H54 (cell line): ENCODE measurements at regions not wholly inside any gene's neighbourhood (a gene's known extent, or its start where the extent isn't known, plus 50 kb on each side); places are given as distances from the start of the nearest gene placed in this dataset.

Source experiments
- DNase-seq: peaks from one replicate; pipeline ENCODE4 v3.0.0; 2011; ENCODE audit warnings: low spot score, mixed read lengths; ENCODE audit not compliant: insufficient read length
- FAIRE-seq: peaks from 3 replicates; lab custom pipeline; 2011; peaks lifted over from hg19 to GRCh38; lab: Jason Lieb, UNC
- POLR2A ChIP-seq: IDR thresholded peaks from 2 replicates; pipeline ENCODE4 v1.6.1; 2011; ENCODE audit warnings: low read depth, mild to moderate bottlenecking, low read length

DNA sequence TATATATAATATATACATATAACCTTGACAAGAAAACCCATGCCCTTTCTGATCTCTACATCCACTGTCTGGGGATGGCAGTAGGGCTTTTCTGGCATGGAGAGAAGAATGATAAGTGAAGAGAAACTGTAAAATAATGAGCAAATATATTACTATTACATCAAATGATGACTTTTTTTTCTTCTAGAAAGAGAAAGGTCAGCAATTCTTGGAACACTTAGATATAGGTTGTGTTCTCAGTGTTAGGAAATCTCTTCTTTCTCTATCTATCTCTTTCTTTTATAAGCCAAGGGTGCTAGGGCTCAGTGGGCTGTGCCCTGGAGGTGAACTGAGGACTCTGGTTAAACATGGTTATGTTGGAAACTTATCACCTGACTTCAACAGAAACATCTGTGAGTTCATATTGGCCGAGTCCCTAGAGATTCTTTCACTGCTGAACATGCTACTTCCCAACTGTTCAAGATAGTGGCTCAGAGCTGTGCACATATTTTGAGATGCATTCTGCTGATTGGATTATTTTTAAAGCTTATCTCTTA lies 265.1 kb downstream of the GBA3 start:
- FAIRE-seq (no peak), DNase-seq (no peak)
- no peak for TF ChIP-seq POLR2A

DNA sequence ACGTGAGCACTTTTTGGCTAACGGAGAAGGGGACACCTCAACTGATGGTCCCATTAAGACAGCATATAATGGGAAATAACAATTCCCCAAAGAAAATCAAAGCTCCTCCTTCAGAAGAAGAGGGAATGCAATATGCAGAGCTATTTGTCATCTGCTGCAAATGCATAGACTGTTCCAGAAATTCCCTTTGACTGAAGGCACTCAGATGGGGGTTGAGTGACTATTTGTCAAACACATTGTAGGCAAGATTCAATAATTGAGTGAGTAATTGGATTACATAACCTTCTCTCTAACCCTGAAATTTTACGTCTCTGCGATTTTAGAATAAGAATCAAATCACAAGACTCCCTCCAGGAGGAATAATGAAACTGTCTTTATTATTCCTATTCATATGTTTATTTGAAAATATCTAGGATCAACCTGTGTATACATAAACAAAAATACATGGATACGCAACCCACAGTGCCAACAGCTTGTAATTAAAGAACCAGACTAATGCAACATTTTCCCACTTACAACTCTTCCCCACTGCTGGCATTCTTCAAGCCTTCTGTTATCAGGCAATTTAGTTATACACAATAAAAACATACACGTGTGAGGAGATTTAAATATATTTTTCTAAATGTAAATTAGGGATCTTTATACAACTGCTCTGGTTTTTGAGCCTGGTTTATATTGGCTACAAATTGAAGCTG lies 256.6 kb downstream of the GBA3 start:
- DNase-seq (no peak), FAIRE-seq (no peak)
- TF ChIP-seq POLR2A = no peak

DNA sequence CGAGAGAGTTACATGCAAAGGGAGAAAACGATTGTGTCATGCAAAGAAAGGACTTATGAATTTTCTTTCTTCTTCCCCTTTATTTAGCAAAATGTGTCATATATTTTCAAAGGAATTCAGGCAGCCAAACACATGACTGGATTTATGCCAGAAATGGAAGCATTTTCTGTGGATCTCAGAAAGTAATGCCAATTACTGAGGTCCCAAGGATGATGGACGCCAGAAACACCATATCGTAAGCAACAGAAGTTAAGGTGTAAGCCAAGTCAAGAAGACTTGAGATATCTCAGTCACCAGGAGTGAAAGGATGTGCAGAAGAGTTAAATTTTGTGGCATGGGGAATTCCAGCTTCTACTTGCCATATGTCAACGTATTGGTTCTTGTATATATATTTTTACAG lies 255.1 kb downstream of the GBA3 start:
- FAIRE-seq (no peak), DNase-seq (no peak)
- no peak for TF ChIP-seq POLR2A

DNA sequence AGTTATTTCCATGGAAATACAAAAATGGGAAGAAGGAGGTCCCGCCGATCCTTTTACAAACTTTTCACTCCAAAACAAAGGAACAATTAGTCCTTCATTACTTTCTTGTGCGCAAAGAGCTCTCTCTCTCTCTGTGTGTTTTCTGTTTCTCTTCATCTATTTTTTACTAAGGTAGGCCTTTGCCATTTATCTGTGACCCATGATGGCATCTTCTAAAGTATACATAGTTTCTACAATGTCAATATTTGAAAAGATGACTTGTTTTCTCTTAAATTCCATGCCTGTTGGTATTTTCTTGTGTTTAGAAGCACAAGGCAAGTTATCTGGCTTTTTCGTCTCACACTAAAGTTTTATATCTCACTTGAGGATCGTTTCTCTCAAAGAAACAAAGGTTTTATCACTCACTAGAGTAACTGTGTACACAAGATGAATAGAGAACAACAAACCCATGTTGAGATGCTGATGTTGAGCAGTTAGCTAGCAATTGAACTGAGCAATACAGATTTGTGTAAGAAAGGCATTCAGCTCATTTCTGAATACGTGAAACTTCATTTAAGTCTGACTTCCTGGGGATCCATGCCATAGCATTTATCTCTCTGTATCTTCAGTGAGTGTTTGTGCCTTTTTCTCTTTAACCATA lies 250.3 kb downstream of the GBA3 start:
- FAIRE-seq = no peak
- DNase-seq = no peak
- no peak for TF ChIP-seq POLR2A

DNA sequence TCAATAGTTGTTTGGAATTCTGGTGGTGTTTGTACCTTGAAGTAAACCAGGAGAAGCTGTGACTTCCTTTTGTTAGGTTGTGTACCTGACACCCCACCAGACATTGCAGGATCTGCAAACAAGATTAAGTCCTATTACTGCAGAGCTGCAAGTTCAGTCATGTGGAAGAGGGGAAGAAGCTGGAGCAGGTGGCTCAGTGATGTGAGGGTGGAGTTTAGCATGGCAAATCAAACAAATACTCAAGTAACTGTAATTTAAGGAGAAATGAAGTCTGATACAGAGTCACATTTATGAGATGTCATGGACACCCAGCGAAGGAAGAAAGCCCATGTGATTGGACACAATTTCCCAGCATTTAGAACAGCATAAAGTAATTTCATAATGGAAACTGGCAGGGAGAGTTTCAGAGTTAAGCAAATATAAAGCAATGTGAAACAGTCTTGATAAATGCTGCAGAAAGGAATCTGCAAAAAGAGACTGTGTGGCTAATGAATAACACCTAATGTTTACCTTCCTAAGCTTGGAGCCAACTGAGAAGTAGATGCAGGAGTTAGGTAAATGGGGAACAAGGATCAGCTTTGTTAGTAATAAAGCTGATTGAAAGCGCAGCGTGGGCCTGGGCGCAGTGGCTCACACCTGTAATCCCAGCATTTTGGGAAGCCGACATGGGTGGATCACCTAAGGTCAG lies 249.1 kb downstream of the GBA3 start:
- no peak for FAIRE-seq
- no peak for DNase-seq
- no peak for TF ChIP-seq POLR2A

DNA sequence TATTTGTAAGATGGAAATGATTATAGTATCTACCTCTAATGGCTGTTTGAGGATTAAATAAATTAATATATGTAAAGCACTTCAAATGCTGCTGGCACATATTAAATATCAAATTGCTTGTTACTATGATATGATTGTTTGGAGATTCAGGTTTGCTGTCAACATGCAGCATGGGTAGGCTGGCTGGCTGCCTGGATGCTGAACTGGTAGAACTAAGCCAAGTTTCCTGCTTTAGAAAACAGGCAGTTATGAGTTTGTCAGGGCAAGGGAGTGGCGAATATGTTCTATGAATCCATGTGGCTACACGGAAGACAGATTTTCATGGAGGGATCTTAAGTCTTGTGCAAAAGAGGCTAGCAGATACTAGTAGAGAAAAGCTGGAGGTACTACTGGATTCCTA lies 239.6 kb downstream of the GBA3 start:
- DNase-seq = no peak
- no peak for FAIRE-seq
- no peak for TF ChIP-seq POLR2A

DNA sequence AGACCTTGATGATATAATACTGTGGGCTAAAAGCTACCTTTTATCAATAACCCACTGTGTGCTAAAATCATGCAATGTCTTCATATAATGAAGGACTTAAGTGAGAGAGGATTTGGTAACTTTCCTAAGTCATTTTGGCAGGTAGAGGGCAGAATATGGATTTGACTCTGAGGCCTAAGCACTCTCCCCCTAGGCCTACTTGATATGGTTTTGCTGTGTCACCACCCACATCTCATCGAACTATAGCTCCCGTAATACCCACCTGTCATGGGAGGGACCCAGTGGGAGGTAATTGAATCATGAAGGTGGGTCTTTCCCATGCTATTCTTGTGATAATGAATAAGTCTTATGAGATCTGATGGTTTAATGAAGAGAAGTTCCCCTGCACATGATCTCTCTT lies 229.7 kb downstream of the GBA3 start:
- no peak for DNase-seq
- no peak for FAIRE-seq
- TF ChIP-seq POLR2A = no peak

DNA sequence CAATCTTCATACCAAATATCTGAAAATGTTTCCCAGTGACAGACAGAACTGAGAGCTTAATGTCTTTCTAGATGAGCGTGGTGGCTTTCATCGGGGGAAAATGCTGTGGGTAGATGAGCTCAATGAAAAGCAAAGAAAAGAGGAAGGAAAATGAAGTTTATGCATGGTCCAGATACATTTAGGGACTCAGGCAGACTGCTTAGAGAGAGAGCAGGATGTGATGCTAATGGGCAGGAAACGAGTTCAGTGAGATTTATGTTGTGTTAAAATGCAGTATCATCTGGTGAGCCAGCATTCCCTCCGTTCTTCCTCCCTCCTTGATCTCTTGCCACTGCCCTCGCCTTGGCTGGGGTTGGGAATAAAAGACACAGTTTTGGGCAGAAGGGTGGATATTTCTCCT lies 229.2 kb downstream of the GBA3 start:
- DNase-seq (no peak), FAIRE-seq (no peak)
- no peak for TF ChIP-seq POLR2A

DNA sequence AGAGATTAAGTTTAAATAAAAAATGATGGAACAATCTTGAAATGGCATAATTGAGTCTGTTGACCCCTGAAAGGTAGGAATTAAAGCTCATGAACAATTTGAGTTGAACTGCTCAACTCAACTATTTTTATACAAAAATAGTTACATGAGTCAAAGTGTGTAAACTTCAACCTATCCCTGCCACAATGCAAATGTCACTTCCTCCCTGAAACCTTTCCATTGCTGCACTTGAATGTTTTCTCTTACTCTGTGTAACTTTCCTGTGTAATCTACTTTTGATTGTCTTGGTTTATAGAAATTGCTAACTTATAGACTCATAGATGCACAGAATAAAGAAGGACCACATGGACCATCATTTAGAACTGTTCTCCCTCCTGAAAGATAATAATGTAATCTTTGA lies 218.5 kb downstream of the GBA3 start:
- DNase-seq = no peak
- no peak for FAIRE-seq
- TF ChIP-seq POLR2A = no peak

DNA sequence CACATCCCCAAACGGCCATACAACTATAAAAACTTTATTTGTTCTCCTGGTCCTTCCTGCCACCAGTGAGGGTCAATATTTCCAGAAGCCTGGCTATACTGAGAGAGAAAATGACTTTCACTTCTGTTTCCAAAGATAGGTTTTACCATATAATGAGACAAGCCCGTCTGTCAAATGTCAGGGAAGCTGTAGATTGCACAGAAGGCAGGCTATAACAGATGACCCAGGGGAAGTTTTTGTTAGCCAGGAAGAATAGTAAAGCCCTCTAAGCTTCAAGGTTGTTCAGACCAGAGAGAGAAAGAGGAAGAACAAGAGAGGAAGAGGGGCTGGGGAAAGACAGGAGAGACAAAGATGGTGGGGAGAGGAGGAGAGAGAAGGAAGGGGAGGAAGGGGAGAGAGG lies 217.5 kb downstream of the GBA3 start:
- no peak for TF ChIP-seq POLR2A
- no peak for DNase-seq
- FAIRE-seq = no peak

DNA sequence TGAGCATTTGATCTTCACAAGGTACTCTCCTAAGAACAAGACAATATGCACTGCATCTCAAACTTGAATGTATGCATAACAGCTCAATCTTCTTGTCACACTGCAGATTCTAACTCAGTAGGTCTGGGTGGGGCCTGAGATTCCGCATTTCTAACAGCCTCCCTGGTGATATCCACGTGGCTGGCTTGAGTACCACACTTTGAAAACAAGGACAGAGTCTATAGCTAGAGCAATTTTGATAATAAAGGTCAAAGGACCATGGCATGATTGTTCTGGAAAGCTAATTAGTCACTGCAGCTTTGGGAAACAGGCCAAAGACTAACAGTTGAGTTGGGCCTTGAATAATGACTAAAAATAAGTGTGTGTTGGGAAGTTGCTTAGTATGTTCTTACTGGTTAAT lies 213.3 kb downstream of the GBA3 start:
- no peak for FAIRE-seq
- TF ChIP-seq POLR2A = no peak
- no peak for DNase-seq

DNA sequence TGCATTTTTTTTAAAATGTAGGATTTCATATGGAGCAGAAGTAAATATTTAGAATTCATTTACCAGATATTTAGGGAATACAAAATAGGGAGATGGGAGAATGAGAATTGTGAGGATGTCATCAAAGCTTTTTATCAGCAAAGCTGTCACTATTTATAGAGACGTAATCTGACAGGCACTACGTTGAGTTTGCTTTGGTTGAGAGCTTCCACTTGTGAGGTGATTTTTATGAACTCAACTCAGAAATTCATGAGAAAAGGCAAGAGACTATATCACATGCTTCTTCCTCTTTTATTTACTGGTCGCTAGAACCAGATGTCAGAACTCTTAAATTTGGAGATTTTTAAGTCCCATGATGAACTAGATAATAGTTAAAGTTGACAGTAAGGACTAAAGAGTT lies 211.2 kb downstream of the GBA3 start:
- no peak for TF ChIP-seq POLR2A
- DNase-seq (no peak), FAIRE-seq (no peak)

DNA sequence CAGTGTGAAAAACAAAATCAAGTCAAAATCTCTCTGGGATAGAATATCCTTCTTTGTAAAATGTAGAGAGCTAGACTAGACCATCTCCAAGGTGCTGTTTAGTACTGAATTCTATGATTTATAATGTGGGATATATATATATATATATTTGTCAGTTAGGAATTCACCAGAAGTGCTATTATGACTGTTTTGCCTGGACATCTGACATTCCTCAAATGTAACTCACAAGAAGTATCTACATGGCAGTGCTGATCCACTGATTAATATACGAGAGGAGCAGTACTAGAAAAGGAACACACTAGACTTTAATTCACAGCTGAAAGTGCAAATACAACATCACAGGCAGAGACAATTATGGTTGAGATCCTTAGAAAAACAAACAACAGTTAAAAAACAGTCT lies 208.9 kb downstream of the GBA3 start:
- no peak for FAIRE-seq
- DNase-seq = peak; percentile 3
- TF ChIP-seq POLR2A = no peak

DNA sequence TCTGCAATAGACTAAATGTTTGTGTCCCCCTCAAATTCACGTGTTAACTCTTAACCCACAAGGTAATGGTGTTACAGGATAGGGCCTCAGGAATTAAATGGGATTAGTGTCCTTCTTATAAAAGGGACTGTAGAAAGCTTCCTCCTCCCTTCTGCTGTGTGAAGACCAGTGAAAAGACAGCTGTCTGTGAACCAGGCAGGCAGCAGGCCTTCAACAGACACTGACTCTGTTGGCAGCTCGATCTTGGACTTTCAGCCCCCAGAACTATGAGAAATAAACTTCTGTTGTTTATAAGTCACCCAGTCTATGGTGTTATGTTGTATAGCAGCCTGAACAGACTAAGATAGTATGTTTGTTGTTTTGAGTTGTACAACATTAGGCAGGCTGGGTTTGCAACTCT lies 208.1 kb downstream of the GBA3 start:
- no peak for TF ChIP-seq POLR2A
- no peak for DNase-seq
- FAIRE-seq = no peak

DNA sequence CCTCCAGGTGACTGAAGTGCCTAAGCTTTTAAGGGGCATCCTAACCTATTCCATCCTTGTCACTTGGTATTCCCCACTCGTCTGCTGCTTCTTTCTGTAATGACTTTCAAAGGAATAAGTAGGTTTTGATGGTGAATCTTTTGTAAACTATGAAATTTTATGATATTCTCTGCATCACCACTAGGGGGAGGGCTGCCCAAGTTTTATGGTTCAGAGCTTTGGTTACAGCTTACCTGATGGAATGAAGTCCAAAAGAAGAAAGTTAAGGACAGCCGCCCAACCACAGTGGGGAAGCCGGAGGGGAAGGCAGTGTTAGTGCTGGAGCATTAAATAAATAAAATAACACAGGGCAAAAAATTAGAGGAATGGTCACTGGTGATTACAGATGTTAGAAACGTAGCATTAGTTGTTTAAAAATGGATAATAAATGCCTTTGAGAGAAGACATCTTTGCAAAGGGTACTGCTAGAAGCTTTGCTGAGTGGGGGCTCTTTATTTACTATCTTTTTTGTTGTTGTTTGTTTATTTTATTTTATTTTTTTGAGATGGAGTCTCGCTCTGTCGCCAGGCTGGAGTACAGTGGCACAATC lies 204.9 kb downstream of the GBA3 start:
- DNase-seq (peak; percentile 5), FAIRE-seq (no peak)
- no peak for TF ChIP-seq POLR2A
